ENCODE measurements at regions not wholly inside any gene's neighbourhood (a gene's known extent, or its start where the extent isn't known, plus 50 kb on each side); places are given as distances from the start of the nearest gene placed in this dataset.

DNA sequence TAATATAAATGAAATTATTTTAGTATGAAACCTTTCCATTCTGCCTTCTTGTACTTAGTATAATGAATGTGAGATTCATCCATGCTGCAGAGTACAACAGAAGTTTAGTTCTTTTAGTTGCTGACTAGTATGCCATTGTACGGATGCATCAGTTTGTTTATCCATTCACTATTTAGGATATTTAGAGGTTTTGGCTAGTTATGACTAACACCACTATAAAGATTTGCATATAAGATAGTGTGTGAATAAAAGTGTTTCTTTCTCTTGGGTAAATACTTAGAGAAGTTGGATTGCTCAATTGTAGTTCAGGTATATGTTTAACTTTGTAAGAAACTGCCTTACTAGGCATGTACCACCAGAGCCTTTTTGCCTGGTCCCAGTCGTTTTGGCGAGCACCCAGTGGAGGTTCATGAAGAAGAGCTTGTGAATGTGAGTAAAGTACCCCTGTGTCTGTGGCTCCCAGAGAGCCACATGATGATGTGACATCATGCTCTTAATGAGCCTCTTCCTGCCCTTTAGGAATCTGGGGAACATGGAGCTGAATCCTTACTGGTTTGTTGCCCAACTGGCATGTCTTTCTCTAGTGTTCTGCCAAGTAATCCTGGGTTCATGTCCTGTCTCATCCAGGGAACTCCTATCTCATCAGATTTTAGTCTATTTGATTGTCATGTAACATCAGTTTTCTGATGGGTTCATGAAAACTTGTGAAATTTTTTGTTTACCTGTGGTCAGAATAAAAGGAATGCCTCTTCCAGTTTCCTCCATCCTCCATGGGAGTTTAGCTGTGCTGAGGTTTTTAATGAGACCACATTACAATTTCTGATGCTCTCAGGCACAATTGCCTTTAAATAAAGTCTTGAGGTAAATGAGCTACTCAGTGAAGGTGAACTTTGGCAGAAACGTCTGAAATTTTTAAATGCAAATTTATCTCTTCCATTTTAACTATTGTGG, 234.8 kb downstream of the CASP12 start:
- TF ChIP-seq, protein P1, sequence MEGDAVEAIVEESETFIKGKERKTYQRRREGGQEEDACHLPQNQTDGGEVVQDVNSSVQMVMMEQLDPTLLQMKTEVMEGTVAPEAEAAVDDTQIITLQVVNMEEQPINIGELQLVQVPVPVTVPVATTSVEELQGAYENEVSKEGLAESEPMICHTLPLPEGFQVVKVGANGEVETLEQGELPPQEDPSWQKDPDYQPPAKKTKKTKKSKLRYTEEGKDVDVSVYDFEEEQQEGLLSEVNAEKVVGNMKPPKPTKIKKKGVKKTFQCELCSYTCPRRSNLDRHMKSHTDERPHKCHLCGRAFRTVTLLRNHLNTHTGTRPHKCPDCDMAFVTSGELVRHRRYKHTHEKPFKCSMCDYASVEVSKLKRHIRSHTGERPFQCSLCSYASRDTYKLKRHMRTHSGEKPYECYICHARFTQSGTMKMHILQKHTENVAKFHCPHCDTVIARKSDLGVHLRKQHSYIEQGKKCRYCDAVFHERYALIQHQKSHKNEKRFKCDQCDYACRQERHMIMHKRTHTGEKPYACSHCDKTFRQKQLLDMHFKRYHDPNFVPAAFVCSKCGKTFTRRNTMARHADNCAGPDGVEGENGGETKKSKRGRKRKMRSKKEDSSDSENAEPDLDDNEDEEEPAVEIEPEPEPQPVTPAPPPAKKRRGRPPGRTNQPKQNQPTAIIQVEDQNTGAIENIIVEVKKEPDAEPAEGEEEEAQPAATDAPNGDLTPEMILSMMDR (IDR thresholded peaks at IDR 0.05; ENCODE audit: insufficient read depth, low read depth, low read length), result no peak
- no peak for TF ChIP-seq EZH2 (IDR thresholded peaks at IDR 0.05; ENCODE audit: insufficient read depth, low read length)
